ENCODE measurements at regions not wholly inside any gene's neighbourhood (a gene's known extent, or its start where the extent isn't known, plus 50 kb on each side); places are given as distances from the start of the nearest gene placed in this dataset.
"Not testable (repeated sequence)": the region's sequence is repeated elsewhere in the genome, so short reads cannot be mapped to it uniquely, and the experiment has no call there.

GRCh38 chr20:30406370-30406769 lies 851.1 kb upstream of the DEFB115 start:
- no CpG with 5 or more reads among the region's 1 CpG for WGBS (ENCODE audit: extremely low coverage, insufficient read length, low lambda C conversion rate)
- not testable (repeated sequence) for H3K14ac ChIP-seq (ENCODE audit: insufficient read depth, low read length); DNase-seq

More at GRCh38 chr20:30406370-30406769, 851.1 kb upstream of the DEFB115 start:
- H3K4me1 ChIP-seq (ENCODE audit: insufficient read depth, low read length); H4K5ac ChIP-seq (ENCODE audit: insufficient read length, low read depth, low read length); H3K4ac ChIP-seq (ENCODE audit: low read depth, low read length); H3K9ac ChIP-seq (ENCODE audit: extremely low read depth, insufficient read length, low read length); H3K27ac ChIP-seq (ENCODE audit: insufficient read length, low read depth, low read length); H3K4me2 ChIP-seq (ENCODE audit: insufficient read depth, insufficient read length, low read length); H3K4me1 Mint-ChIP-seq; H2BK20ac ChIP-seq (ENCODE audit: low read depth, low read length, poor library complexity, severe bottlenecking); H2BK12ac ChIP-seq (ENCODE audit: insufficient read length, low read depth, low read length); H4K8ac ChIP-seq (replicated peaks; ENCODE audit: insufficient read length, low read depth, low read length); H3K79me2 ChIP-seq (ENCODE audit: insufficient read depth, low read length); H3K23me2 ChIP-seq (ENCODE audit: insufficient read length, low read depth, low read length, poor library complexity, severe bottlenecking); H3K27ac Mint-ChIP-seq; H2BK120ac ChIP-seq (ENCODE audit: low read depth, low read length, poor library complexity, severe bottlenecking); H3K18ac ChIP-seq (ENCODE audit: insufficient read length, low read depth, low read length); H2AFZ ChIP-seq (ENCODE audit: low read length); H3K4me3 Mint-ChIP-seq; H2BK15ac ChIP-seq (ENCODE audit: low read depth, low read length); H3K79me1 ChIP-seq (ENCODE audit: insufficient read depth, low read depth, low read length, poor library complexity, severe bottlenecking); H3K23ac ChIP-seq (ENCODE audit: insufficient read length, low read depth, low read length); H3K9me3 ChIP-seq (ENCODE audit: control insufficient read depth, low read depth, low read length); H4K20me1 ChIP-seq (ENCODE audit: control insufficient read depth, insufficient read depth, insufficient read length); H2BK5ac ChIP-seq (ENCODE audit: insufficient read length, low read length); H4K91ac ChIP-seq (ENCODE audit: insufficient read length, low read depth, low read length); H3K27me3 Mint-ChIP-seq (ENCODE audit: low read depth); H3K56ac ChIP-seq (ENCODE audit: insufficient read length, low read depth, low read length); H3T11ph ChIP-seq (ENCODE audit: low read length); H3K27me3 ChIP-seq (ENCODE audit: insufficient read depth, low read length); H2AK5ac ChIP-seq (ENCODE audit: insufficient read length, low read length): not testable (repeated sequence)
- H3K36me3 Mint-ChIP-seq (ENCODE audit: insufficient read depth in 1 of 3, low read depth in 3 of 3), result peaks cover under 1 to 11% (median 9%) of the 10 kb centered on the region in 3 experiments; a peak in 6 of 7 replicates
- peaks cover 66 to 71% of the 10 kb centered on the region in 2 experiments for H3K9me3 Mint-ChIP-seq
